ENCODE measurements at regions not wholly inside any gene's neighbourhood (a gene's known extent, or its start where the extent isn't known, plus 50 kb on each side); places are given as distances from the start of the nearest gene placed in this dataset.

GRCh38 chr4:189305500-189305899 lies 635.2 kb upstream of the FRG1 start:
- DNase-seq, result peak; percentile 11 to 56

- no peak for DNase-seq
Observed at GRCh38 chr4:189311251-189311650, 629.4 kb upstream of the FRG1 start.

- DNase-seq, result no peak
Observed at GRCh38 chr4:189313064-189313463, 627.6 kb upstream of the FRG1 start.

- DNase-seq, result no peak
Observed at GRCh38 chr4:189313861-189314513, 626.7 kb upstream of the FRG1 start.

- no peak for DNase-seq
Observed at GRCh38 chr4:189322426-189322825, 618.2 kb upstream of the FRG1 start.

GRCh38 chr4:189341881-189342280 lies 598.8 kb upstream of the FRG1 start:
- DNase-seq, result no peak

GRCh38 chr4:189355590-189355989 lies 585.1 kb upstream of the FRG1 start:
- DNase-seq, result no peak

GRCh38 chr4:189362364-189362763 lies 578.3 kb upstream of the FRG1 start:
- no peak for DNase-seq

GRCh38 chr4:189364032-189364449 lies 576.6 kb upstream of the FRG1 start:
- DNase-seq, result peak in 1 of 2 experiments; percentile 21

GRCh38 chr4:189365451-189365850 lies 575.2 kb upstream of the FRG1 start:
- DNase-seq, result no peak

- DNase-seq, result no peak
Observed at GRCh38 chr4:189367832-189368231, 572.8 kb upstream of the FRG1 start.

GRCh38 chr4:189374176-189374575 lies 566.5 kb upstream of the FRG1 start:
- no peak for DNase-seq

GRCh38 chr4:189376901-189377300 lies 563.8 kb upstream of the FRG1 start:
- DNase-seq, result peak in 1 of 2 experiments; percentile 13

- DNase-seq, result no peak
Observed at GRCh38 chr4:189377569-189377968, 563.1 kb upstream of the FRG1 start.

GRCh38 chr4:189385098-189385497 lies 555.6 kb upstream of the FRG1 start:
- no peak for DNase-seq

GRCh38 chr4:189385579-189385978 lies 555.1 kb upstream of the FRG1 start:
- no peak for DNase-seq

- no peak for DNase-seq
Observed at GRCh38 chr4:189396435-189396834, 544.2 kb upstream of the FRG1 start.

- DNase-seq, result no peak
Observed at GRCh38 chr4:189404271-189404670, 536.4 kb upstream of the FRG1 start.

- no peak for DNase-seq
Observed at GRCh38 chr4:189409158-189409557, 531.5 kb upstream of the FRG1 start.

- DNase-seq, result no peak
Observed at GRCh38 chr4:189414021-189414420, 526.7 kb upstream of the FRG1 start.

GRCh38 chr4:189420572-189420971 lies 520.1 kb upstream of the FRG1 start:
- DNase-seq, result no peak

GRCh38 chr4:189436207-189436606 lies 504.5 kb upstream of the FRG1 start:
- no peak for DNase-seq

GRCh38 chr4:189440716-189441115 lies 500.0 kb upstream of the FRG1 start:
- no peak for DNase-seq

GRCh38 chr4:189443341-189443740 lies 497.3 kb upstream of the FRG1 start:
- no peak for DNase-seq

GRCh38 chr4:189445613-189446012 lies 495.1 kb upstream of the FRG1 start:
- no peak for DNase-seq

Measured in NCI-H524 (cell line).